ENCODE measurements at regions not wholly inside any gene's neighbourhood (a gene's known extent, or its start where the extent isn't known, plus 50 kb on each side); places are given as distances from the start of the nearest gene placed in this dataset.

DNA sequence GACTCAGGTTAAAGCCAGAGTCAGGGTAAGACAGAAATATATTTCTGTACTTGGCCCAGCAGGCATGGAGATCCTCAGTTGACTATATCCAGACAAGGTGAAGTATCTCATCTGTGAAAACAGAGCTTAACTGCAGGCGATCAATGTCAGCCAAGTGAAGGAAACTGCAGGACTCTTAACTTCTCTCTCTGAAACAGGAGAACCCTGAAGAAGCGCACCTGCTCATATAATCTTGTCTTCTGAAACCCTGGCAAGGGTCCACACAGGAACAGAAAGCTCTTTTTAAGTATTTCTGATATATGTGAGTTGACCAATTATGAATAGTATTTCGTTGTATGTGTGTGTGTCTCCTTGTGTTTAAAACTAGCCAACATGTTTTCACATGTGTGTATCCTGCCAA, 504.8 kb upstream of the SLITRK5 start:
- WGBS, 2 experiments (ENCODE audit: insufficient coverage in 1 of 2, insufficient read length in 1 of 2): 93 to 100% methylated on average over 2 to 3 of the region's 3 CpGs
- no peak overlapping the region for H3K27ac ChIP-seq (ENCODE audit: low read depth, low read length)
- H3K9me3 Mint-ChIP-seq: peaks cover 21% of the 10 kb centered on the region

DNA sequence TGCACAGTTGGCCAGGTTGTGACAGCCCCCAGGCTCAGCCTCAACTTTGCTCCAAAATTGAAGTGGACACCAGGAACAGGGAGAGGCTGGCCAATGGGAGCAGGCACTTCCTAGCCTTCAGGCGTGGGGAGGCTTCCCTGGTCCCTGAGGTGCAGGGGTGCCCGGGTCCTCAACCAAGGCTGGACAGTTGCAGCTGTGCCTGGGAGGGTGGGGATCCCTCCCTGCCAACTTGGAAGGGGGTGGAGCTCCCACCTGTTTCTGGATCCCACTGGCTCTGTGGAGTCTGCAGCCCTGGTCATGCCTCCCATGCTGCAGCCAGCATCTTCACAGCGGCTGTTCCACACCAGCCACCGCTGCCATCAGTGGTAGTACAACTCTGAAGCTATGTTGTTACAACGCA, 502.8 kb upstream of the SLITRK5 start:
- no peaks in the 10 kb centered on the region for H3K27me3 Mint-ChIP-seq (ENCODE audit: insufficient read depth)
- peaks cover 33% of the 10 kb centered on the region for H3K9me3 ChIP-seq (ENCODE audit: control insufficient read depth, low read length)
- no peaks in the 10 kb centered on the region for H3K27me3 ChIP-seq (ENCODE audit: control insufficient read depth, insufficient read depth, low read length, poor library complexity, severe bottlenecking)
- no peaks in the 10 kb centered on the region for H3K36me3 ChIP-seq (ENCODE audit: control insufficient read depth, insufficient read depth, low read length)
- H3K27ac Mint-ChIP-seq: no peak overlapping the region
- peaks cover 3% of the 10 kb centered on the region for H3K9me3 Mint-ChIP-seq
- H3K4me3 ChIP-seq (ENCODE audit: low read length): no peak overlapping the region
- H3K36me3 Mint-ChIP-seq (ENCODE audit: low read depth): no peaks in the 10 kb centered on the region
- H3K27ac ChIP-seq (ENCODE audit: low read depth, low read length): no peak overlapping the region
- DNase-seq: no peak
- no peak for TF ChIP-seq CTCF (conservative IDR thresholded peaks at IDR 0.05)
- H3K9ac ChIP-seq (ENCODE audit: extremely low read depth, low read length, poor library complexity, severe bottlenecking): no peak overlapping the region
- H3K4me1 Mint-ChIP-seq: peaks cover 10% of the 10 kb centered on the region
- no peak overlapping the region for H3K4me3 Mint-ChIP-seq
- 96% methylated on average over 5 of the region's 5 CpGs; no CpG with 5 or more reads in 1 of the 2 experiments for WGBS, 2 experiments (ENCODE audit: insufficient coverage in 1 of 2, insufficient read length in 1 of 2)
- no peaks in the 10 kb centered on the region for H3K4me1 ChIP-seq (ENCODE audit: control insufficient read depth, insufficient read depth, low read length)

More for the DNA sequence above, 504.8 kb upstream of the SLITRK5 start:
- Histone ChIP-seq H3K4me1 (ENCODE audit: control insufficient read depth, insufficient read depth, low read length) (no peaks in the 10 kb centered on the region), H3K36me3 (ENCODE audit: control insufficient read depth, insufficient read depth, low read length) (no peaks in the 10 kb centered on the region), H3K9ac (ENCODE audit: extremely low read depth, low read length, poor library complexity, severe bottlenecking) (no peak overlapping the region), H3K27me3 (ENCODE audit: control insufficient read depth, insufficient read depth, low read length, poor library complexity, severe bottlenecking) (no peaks in the 10 kb centered on the region), H3K4me3 (ENCODE audit: low read length) (no peak overlapping the region), H3K9me3 (ENCODE audit: control insufficient read depth, low read length) (peaks cover 47% of the 10 kb centered on the region)
- DNase-seq: no peak
- no peak overlapping the region for H3K4me3 Mint-ChIP-seq
- H3K36me3 Mint-ChIP-seq (ENCODE audit: low read depth): peaks cover 3% of the 10 kb centered on the region
- H3K27me3 Mint-ChIP-seq (ENCODE audit: insufficient read depth): no peaks in the 10 kb centered on the region
- no peak overlapping the region for H3K27ac Mint-ChIP-seq
- no peaks in the 10 kb centered on the region for H3K4me1 Mint-ChIP-seq
- TF ChIP-seq CTCF (conservative IDR thresholded peaks at IDR 0.05): no peak

- Mint-ChIP-seq H3K27ac (no peak overlapping the region), H3K4me1 (peaks cover 11% of the 10 kb centered on the region), H3K9me3 (peaks cover 2% of the 10 kb centered on the region), H3K4me3 (no peak overlapping the region), H3K36me3 (ENCODE audit: low read depth) (no peaks in the 10 kb centered on the region), H3K27me3 (ENCODE audit: insufficient read depth) (no peaks in the 10 kb centered on the region)
- no peaks in the 10 kb centered on the region for H3K4me1 ChIP-seq (ENCODE audit: control insufficient read depth, insufficient read depth, low read length)
- H3K27me3 ChIP-seq (ENCODE audit: control insufficient read depth, insufficient read depth, low read length, poor library complexity, severe bottlenecking): no peaks in the 10 kb centered on the region
- no peak for DNase-seq
- no peak for TF ChIP-seq CTCF (conservative IDR thresholded peaks at IDR 0.05)
- no CpG with 5 or more reads among the region's 2 CpGs for WGBS, 2 experiments (ENCODE audit: insufficient coverage in 1 of 2, insufficient read length in 1 of 2)
- H3K36me3 ChIP-seq (ENCODE audit: control insufficient read depth, insufficient read depth, low read length): no peaks in the 10 kb centered on the region
- no peak overlapping the region for H3K9ac ChIP-seq (ENCODE audit: extremely low read depth, low read length, poor library complexity, severe bottlenecking)
- H3K27ac ChIP-seq (ENCODE audit: low read depth, low read length): no peak overlapping the region
- H3K4me3 ChIP-seq (ENCODE audit: low read length): no peak overlapping the region
- peaks cover 31% of the 10 kb centered on the region for H3K9me3 ChIP-seq (ENCODE audit: control insufficient read depth, low read length)
These were observed 501.8 kb upstream of the SLITRK5 start for GRCh38 chr13:87169337-87169736.

Measured in endodermal cell (in vitro differentiated cells).